Uterus (tissue), 2 donors: ENCODE measurements at regions not wholly inside any gene's neighbourhood (a gene's known extent, or its start where the extent isn't known, plus 50 kb on each side); places are given as distances from the start of the nearest gene placed in this dataset.

Experiments used
- POLR2A ChIP-seq, 2 donors: fragments of 450-650 bp; IDR thresholded peaks; one replicate each; pipeline ENCODE4 v1.6.1; 2016; ENCODE audit warnings: antibody characterized with exemption in 2 of 2, mild to moderate bottlenecking in 1 of 2, moderate library complexity in 1 of 2
- TF ChIP-seq, protein P1 (sequence below), 4 experiments: fragments of 200-600 bp in 2 of 4; fragments of 450-650 bp in 2 of 4; sonication (generic) in 2 of 4; IDR thresholded peaks; one replicate each; pipeline ENCODE4 v1.5.1; 2016 to 2019; ENCODE audit warnings: antibody characterized with exemption in 4 of 4, mild to moderate bottlenecking in 2 of 4, moderate library complexity in 1 of 4

DNA sequence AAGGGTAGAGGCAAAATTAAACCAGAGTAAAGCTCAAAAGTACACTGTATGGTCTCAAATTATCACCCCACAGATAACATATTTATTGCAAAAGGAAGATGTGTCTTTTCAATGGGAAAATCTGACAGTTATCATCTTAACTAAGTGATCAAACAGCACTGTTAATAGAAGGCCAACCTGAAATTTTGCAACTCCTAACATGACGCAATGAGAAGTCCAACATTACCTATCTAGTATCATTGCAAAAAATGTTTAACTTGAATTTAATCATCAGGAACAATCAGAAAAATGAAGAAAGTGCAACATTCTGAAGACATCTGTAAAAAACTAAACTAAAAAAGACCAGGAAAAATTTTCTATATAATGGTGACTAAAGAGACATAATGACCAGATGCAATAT lies 156.7 kb upstream of the POGK start:
- TF ChIP-seq, protein P1, sequence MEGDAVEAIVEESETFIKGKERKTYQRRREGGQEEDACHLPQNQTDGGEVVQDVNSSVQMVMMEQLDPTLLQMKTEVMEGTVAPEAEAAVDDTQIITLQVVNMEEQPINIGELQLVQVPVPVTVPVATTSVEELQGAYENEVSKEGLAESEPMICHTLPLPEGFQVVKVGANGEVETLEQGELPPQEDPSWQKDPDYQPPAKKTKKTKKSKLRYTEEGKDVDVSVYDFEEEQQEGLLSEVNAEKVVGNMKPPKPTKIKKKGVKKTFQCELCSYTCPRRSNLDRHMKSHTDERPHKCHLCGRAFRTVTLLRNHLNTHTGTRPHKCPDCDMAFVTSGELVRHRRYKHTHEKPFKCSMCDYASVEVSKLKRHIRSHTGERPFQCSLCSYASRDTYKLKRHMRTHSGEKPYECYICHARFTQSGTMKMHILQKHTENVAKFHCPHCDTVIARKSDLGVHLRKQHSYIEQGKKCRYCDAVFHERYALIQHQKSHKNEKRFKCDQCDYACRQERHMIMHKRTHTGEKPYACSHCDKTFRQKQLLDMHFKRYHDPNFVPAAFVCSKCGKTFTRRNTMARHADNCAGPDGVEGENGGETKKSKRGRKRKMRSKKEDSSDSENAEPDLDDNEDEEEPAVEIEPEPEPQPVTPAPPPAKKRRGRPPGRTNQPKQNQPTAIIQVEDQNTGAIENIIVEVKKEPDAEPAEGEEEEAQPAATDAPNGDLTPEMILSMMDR (IDR thresholded peaks at IDR 0.05): no peak
- TF ChIP-seq POLR2A (IDR thresholded peaks at IDR 0.05): no peak
